PC-3 (cell line): ENCODE measurements at regions not wholly inside any gene's neighbourhood (a gene's known extent, or its start where the extent isn't known, plus 50 kb on each side); places are given as distances from the start of the nearest gene placed in this dataset.

ENCODE experiments used
- ATAC-seq: fragments of 200-7000 bp; cut with Tn5 transposase; 2 replicates; pipeline ENCODE4 v1.9.1; 2020; ENCODE audit warnings: mild to moderate bottlenecking, moderate library complexity
- BruUV-seq: library from RNA; stranded (reverse); fragments of 400-500 nt; replicated peaks from 2 replicates; lab custom pipeline; 2021; lab: Mats Ljungman, UMichigan
- CTCF ChIA-PET: fragments of 300-600 bp; sonication (Branson Sonifier 250); formaldehyde crosslinking; loops from one replicate; lab custom pipeline; 2022; ENCODE audit warnings: antibody characterized with exemption; lab: Charles Lee
- POLR2A ChIA-PET: fragments of 300-600 bp; sonication (Branson Sonifier 250); formaldehyde crosslinking; loops from one replicate; lab custom pipeline; 2022; ENCODE audit warnings: antibody characterized with exemption; ENCODE audit not compliant: unreplicated experiment; lab: Charles Lee
- DNase-seq: peaks from one replicate; pipeline ENCODE4 v3.0.0-alpha.2; 2015
- H2AFZ ChIP-seq: fragments of 300-600 bp; sonication (generic); 2 replicates; pipeline ENCODE4 v1.6.0; 2016; ENCODE audit warnings: antibody characterized with exemption, low read length
- H3F3A ChIP-seq: fragments of 300-600 bp; sonication (generic); one replicate; pipeline ENCODE4 v1.6.0; 2017; ENCODE audit warnings: antibody characterized with exemption, low read length, control low read depth, mild to moderate bottlenecking; ENCODE audit not compliant: unreplicated experiment
- H3K27ac ChIP-seq: fragments of 300-600 bp; sonication (generic); 2 replicates; pipeline ENCODE4 v1.5.1; 2016; ENCODE audit warnings: mild to moderate bottlenecking, low read length
- H3K27me3 ChIP-seq: fragments of 300-600 bp; sonication (generic); 2 replicates; pipeline ENCODE4 v1.6.1; 2016; ENCODE audit warnings: low read length, mixed read lengths
- H3K36me3 ChIP-seq: fragments of 300-600 bp; sonication (generic); 2 replicates; pipeline ENCODE4 v1.6.1; 2016; ENCODE audit warnings: low read depth, mixed run types, low read length, mixed read lengths
- H3K4me1 ChIP-seq: fragments of 300-600 bp; sonication (generic); 2 replicates; pipeline ENCODE4 v1.5.1; 2016; ENCODE audit warnings: low read length; ENCODE audit not compliant: insufficient read depth
- H3K4me2 ChIP-seq: fragments of 300-600 bp; sonication (generic); 2 replicates; pipeline ENCODE4 v1.6.0; 2016; ENCODE audit warnings: low read length
- H3K4me3 ChIP-seq: fragments of 300-600 bp; sonication (generic); 2 replicates; pipeline ENCODE4 v1.5.1; 2016; ENCODE audit warnings: mild to moderate bottlenecking, low read length, mixed read lengths
- H3K79me2 ChIP-seq: fragments of 300-600 bp; sonication (generic); 2 replicates; pipeline ENCODE4 v1.6.1; 2017; ENCODE audit warnings: low read length, mixed read lengths
- H3K9ac ChIP-seq: fragments of 300-600 bp; sonication (generic); 2 replicates; pipeline ENCODE4 v1.6.0; 2016; ENCODE audit warnings: mild to moderate bottlenecking, low read length
- H3K9me2 ChIP-seq: fragments of 300-600 bp; sonication (generic); replicated peaks from 2 replicates; pipeline ENCODE4 v1.6.1; 2016; ENCODE audit warnings: mixed run types, low read length, mixed read lengths
- H3K9me3 ChIP-seq: fragments of 300-600 bp; sonication (generic); 2 replicates; pipeline ENCODE4 v1.6.1; 2016; ENCODE audit warnings: low read length, mixed read lengths
- H4K20me1 ChIP-seq: fragments of 300-600 bp; sonication (generic); 2 replicates; pipeline ENCODE4 v1.6.1; 2016; ENCODE audit warnings: low read length, mixed read lengths
- CTCF ChIP-seq: fragments of 300-600 bp; sonication (generic); conservative IDR thresholded peaks from 2 replicates; pipeline ENCODE4 v1.5.1; 2017; ENCODE audit warnings: antibody characterized with exemption, low read depth, mild to moderate bottlenecking, low read length
- EZH2 ChIP-seq: fragments of 300-600 bp; sonication (generic); IDR thresholded peaks from one replicate; pipeline ENCODE4 v1.6.1; 2017; ENCODE audit warnings: antibody characterized with exemption, mild to moderate bottlenecking, low read length; ENCODE audit not compliant: unreplicated experiment
- EZH2phosphoT487 ChIP-seq: fragments of 300-600 bp; sonication (generic); IDR thresholded peaks from 2 replicates; pipeline ENCODE4 v1.6.1; 2018; ENCODE audit warnings: mild to moderate bottlenecking, antibody characterized with exemption, low read length, borderline replicate concordance
- intact Hi-C: fragments of 100-400 bp; cut with micrococcal nuclease; formaldehyde crosslinking; loops from 2 replicates; pipeline ENCODE4 v1.9.0; 2023

DNA sequence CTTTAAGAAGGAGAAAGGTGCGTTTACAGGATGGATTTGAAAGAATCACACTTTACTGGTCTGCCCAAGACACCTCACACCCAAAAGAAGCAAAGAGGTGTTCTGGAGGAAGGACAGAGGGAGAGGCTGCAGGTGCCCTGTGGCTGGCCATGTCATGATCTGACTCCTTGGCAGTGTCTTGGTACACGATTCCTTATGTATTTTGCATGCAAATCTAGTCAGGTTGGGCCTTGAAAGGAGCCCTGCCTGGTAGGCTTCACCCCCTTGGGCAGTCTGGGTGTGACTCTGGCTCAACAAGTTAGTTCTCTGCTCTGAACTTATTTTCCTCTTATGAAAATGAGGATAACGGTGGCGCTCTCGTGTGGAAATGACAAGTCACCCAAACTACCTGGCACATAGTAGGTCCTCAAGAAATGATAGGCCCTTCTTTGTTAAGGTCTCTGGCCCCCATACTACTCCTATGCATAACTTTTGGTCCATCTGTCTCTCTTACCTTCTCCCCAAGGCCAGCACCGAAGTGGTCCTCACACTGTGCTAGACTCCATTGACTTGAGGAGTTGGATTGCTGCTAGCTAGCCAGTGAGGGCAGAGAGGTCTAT is 212.5 kb downstream of the SEMA6A start:
- ChIA-PET CTCF (no interaction called here), POLR2A (no interaction called here)
- Histone ChIP-seq H3K79me2 (no peaks in the 10 kb centered on the region), H3K4me3 (no peak overlapping the region), H4K20me1 (no peaks in the 10 kb centered on the region), H2AFZ (no peak overlapping the region), H3K36me3 (no peaks in the 10 kb centered on the region), H3K4me2 (no peak overlapping the region), H3F3A (no peaks in the 10 kb centered on the region), H3K9me2 (no peaks in the 10 kb centered on the region), H3K27ac (no peak overlapping the region), H3K4me1 (no peaks in the 10 kb centered on the region), H3K27me3 (no peaks in the 10 kb centered on the region), H3K9ac (no peak overlapping the region), H3K9me3 (no peaks in the 10 kb centered on the region)
- DNase-seq (no peak), ATAC-seq (no peak)
- no TSS peak for BruUV-seq
- intact Hi-C loops, result no loop called here
- TF ChIP-seq EZH2phosphoT487 (no peak), EZH2 (no peak), CTCF (no peak)

DNA sequence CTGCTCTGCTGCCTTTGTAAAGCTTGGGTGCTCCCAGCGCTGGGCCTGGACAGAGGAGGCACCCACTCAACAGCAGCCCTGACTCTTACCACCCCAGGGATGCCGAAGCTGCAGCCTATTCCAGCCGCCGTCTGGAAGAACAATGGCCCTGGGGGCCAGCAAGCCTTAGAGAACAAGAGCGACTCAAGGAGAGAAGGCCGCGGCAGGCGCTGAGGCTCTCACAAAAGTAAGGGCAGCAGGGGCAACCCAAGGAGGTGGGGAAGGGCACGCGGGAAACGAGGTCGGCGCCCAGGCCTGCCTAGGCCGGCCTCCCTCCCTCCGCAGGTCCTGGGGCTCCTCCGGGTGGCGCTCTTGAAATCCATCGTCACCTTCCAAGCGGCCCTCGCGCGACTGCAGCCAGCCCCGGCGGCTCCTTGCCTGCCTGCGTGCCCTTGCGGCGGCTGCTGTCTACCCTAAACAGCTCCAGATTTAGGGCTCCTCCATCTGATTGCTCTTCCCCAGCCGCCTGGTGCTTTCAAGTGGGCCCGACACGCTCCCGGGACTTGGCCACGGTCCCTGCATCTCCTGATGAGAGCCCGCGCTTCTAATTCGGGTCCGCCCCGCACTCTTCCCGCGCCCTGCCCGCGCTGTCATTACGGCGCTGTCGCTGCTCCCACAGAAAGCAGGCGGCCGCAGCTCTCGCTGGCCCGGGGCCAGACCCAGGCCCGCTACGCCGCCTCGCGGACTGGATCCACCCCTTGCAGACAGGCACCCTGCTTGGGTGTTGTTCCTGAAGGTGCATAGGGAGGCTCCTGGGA is 213.3 kb downstream of the SEMA6A start:
- no peaks in the 10 kb centered on the region for H3F3A ChIP-seq
- no peak overlapping the region for H3K9ac ChIP-seq
- no peaks in the 10 kb centered on the region for H3K9me3 ChIP-seq
- H4K20me1 ChIP-seq, result no peaks in the 10 kb centered on the region
- H3K9me2 ChIP-seq, result no peaks in the 10 kb centered on the region
- no peaks in the 10 kb centered on the region for H3K36me3 ChIP-seq
- H3K4me2 ChIP-seq, result no peak overlapping the region
- H3K79me2 ChIP-seq, result no peaks in the 10 kb centered on the region
- H3K27ac ChIP-seq, result no peak overlapping the region
- H3K4me1 ChIP-seq, result no peaks in the 10 kb centered on the region
- no peak for TF ChIP-seq EZH2phosphoT487
- no peak for TF ChIP-seq EZH2
- TF ChIP-seq CTCF, result no peak
- DNase-seq (no peak), ATAC-seq (no peak)
- BruUV-seq, result no TSS peak
- CTCF ChIA-PET, result no interaction called here
- no peak overlapping the region for H3K4me3 ChIP-seq
- POLR2A ChIA-PET, result no interaction called here
- intact Hi-C loops, result no loop called here
- no peak overlapping the region for H2AFZ ChIP-seq
- no peaks in the 10 kb centered on the region for H3K27me3 ChIP-seq
